Fibroblast of skin of back (primary cell): ENCODE measurements at regions not wholly inside any gene's neighbourhood (a gene's known extent, or its start where the extent isn't known, plus 50 kb on each side); places are given as distances from the start of the nearest gene placed in this dataset.
A peak's percentile ranks its signal among the peaks of the same experiment; 100 is the strongest.
"Not testable (repeated sequence)": the region's sequence is repeated elsewhere in the genome, so short reads cannot be mapped to it uniquely, and the experiment has no call there.

Experiments
- DNase-seq: peaks from one replicate; pipeline ENCODE4 v3.0.0-alpha.2; 2013

DNA sequence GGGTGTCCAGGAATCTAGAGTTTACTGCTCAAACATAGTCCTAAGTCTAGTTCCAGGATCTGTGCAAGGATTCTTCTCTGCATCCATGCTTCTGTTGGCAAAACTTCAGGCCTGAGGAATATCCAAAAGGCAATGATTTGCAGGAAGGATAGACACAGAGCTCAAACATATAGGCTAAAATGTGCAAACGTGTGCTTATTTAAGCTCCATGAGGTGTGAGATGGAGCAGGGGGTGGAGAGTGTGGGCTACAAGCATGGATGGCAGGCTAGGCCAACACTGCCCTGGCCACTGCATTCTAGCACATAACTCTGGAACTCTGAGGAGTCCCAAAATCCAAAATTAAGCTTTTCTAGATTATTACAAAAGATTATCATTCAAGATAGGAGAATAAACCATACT lies 301.1 kb downstream of the PAX3 start:
- no peak for DNase-seq

GRCh38 chr2:221997100-221997499 lies 301.7 kb downstream of the PAX3 start:
- DNase-seq: peak; percentile 59

- DNase-seq: no peak
These were observed 303.9 kb downstream of the PAX3 start for GRCh38 chr2:221994926-221995325.

- not testable (repeated sequence) for DNase-seq
These were observed 314.4 kb downstream of the PAX3 start for GRCh38 chr2:221984376-221984775.

- no peak for DNase-seq
These were observed 316.8 kb downstream of the PAX3 start for GRCh38 chr2:221981912-221982470.

- DNase-seq: no peak
These were observed 323.6 kb downstream of the PAX3 start for GRCh38 chr2:221975151-221975550.

DNA sequence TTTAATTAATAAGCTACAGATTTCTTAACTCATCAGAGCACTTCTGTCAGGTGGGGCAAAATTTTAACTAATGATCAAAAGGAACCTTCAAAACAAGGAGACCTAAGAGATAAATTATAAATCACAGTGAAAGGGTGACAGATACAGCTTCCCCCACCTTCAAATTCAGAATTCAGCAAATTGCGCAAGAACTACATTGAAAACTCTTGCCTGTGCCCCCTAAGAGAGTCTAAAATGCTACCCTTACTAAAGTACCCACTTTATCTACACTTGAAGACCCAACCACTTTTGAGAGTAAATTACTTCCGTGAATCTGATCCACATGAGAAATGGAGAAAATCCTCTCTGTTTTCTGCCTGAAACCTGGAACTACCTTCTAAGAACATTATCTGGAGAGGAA lies 324.9 kb downstream of the PAX3 start:
- no peak for DNase-seq

DNA sequence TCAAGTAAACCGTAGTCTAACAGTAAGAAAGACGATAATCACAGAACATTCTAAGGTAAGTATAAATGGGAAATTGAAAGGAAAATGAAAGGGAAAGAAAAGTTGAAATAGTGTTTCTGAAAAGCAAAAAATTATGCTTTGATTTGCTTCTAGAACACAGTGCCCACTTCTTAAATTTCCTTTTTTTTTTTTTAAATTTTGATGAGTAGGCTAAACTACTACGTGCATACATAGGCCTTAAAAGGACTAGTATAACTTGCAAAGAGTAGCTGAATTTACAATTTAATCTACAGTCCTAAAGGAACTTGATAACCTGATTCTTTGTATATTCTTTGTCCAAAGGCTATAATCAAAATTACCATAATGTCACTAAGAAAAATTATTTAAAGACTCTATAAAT lies 325.3 kb downstream of the PAX3 start:
- DNase-seq: no peak

DNA sequence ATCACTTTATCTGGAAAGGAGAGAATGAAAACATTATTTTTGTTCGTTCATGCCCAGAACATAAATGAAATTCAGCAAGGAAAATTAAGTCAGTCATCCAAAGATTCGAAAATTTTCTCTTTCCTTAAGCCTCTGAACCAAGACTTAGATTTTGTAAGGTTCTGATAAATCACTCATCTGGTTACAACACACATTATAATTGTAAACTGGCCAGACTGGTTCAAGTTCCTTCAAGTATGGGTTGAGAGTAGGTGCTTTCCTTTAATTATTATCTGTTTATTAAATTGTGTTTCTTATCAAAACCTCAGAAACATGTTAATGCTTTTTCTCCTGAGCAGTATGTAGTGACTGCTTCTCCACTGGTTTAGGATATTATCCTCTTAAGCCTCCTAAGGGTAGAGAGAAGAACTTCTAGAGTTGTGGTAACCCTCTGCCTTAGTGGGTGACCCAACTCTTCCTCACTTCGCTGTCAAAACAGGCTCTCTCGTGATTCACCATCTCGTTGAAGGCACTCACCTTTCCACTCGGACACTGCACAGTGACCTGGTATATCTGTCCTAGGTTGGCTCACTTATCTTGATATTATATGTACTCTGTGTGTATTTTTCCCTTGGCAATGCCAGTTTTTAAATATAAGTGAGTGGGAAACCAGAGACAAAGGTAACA lies 325.9 kb downstream of the PAX3 start:
- no peak for DNase-seq

DNA sequence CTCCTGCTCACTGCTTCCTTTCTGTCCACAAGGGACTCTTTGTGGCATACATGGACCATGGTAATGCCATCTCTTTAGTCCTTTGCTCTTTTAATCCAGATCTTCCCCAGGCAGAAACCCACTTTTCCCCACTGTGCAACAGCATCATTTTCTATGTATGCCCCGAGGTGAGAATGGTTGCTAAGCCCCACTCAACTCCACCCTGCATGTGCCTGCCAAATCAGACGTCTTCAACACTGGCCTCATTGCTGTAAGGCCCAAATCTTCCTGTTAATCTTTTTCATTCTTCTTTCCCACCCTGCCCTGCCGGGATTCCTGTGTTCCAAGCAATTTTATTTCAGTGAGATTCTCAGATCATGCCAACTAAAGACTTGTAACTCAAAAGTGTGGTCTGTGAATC lies 328.4 kb downstream of the PAX3 start:
- DNase-seq: no peak

DNA sequence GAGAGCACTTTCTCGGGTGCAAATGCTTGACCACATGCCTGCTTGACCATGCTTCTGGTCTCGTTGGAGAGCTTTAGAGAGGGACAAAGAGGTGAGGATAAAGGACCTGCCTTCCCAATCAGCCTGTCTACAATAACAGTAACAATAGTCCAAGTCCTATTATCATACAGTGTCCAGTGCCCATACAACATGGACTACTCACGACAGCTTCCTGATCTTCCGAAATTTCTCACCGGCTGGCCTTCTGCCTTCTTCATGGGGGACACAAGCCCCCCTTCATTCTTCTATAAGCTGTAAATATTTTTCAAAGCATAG lies 329.0 kb downstream of the PAX3 start:
- DNase-seq: no peak

GRCh38 chr2:221969087-221969829 lies 329.5 kb downstream of the PAX3 start:
- peak; percentile 13 for DNase-seq

GRCh38 chr2:221962186-221962585 lies 336.6 kb downstream of the PAX3 start:
- DNase-seq: no peak

GRCh38 chr2:221961561-221961960 lies 337.2 kb downstream of the PAX3 start:
- DNase-seq: no peak

- DNase-seq: no peak
These were observed 340.6 kb downstream of the PAX3 start for GRCh38 chr2:221958224-221958623.

DNA sequence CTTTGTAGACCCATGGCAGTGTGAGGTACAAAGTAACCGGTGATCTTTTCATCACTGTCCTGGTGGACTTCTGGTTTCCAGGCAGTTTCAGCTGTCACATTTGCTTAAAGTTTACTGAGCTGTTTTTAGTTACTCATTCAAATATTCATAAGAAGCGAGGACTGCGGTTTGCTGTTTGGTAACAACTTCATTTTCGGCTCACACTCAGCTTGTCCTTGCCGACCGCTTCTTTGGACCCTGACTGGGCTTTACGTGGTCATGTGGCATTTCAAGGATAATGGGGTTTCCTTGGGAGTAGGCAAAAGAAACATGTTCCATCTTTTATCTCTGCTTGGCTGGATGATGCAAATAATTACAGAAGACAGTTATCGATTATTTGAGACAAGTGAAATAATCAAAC lies 350.7 kb downstream of the PAX3 start:
- no peak for DNase-seq

GRCh38 chr2:221944452-221944851 lies 354.3 kb downstream of the PAX3 start:
- DNase-seq: not testable (repeated sequence)

GRCh38 chr2:221943076-221943810 lies 355.6 kb downstream of the PAX3 start:
- DNase-seq: peak; percentile 1

DNA sequence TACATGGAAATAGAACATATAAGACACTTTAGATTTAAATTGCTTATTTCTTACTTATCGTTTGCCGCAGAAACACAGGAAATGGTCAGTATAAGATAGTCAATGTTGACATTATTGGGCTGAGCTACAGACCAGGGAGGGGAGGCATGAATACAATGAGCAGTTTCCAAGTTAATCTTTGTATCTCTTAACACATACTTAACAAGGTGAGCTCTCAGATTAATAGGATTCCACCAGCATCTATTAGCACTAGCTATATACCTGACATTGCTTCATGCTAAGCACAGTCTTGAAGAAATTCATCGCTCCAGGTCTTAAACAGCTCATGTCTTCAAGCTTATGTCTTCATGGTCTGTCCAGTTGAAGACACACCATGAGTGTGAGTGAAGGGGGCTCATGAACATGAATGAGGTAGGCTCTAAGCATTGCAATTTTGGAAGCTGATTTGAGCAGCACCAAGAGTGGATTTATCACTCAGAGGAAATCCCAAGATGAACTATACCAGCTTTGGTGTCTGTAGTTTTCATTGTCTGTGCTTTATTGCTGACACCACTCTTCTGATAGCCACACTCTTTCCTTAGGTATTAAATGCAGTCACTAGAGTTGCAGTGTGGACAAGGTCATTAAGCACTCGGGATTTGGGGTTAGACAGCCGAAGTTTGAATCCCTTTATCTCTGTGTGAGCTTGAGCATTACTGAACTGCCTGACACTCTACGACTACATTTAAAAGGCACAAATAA lies 359.3 kb upstream of the EPHA4 start:
- DNase-seq: no peak

DNA sequence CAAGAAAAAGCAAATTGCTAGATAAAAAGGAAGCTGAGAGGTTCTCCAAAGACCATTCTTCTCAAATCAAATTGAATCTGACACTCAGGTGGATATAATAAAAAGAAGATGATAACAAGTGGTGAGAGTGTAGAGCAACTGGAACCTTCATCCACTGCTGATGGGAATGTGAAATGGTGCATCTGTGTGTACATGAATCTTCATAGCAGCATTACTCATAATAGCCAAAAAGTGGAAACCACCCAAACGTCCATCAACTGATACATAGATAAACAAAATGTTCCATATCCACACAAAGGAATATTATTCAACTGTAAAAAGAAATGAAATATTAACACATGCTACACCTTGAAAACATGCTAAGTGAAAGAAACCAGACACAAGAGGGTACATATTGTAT lies 357.2 kb upstream of the EPHA4 start:
- no peak for DNase-seq

DNA sequence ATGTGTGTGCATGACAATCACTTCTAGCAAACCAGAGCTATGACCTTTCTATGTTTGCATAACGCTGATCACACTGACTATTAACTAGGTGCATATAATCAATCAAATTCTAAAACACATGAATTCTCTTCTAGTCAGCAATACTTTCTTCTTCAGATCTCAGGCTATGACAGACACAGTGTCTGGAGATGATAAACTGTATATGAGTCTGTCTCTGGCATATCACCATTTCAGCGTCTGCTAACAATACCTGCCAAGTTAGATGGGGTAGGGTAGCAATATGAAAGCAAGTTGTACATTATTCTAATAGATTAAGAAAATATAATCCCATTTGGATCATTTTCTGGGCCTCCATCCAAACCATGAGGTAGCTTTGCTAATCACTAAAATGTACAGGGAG lies 354.2 kb upstream of the EPHA4 start:
- DNase-seq: no peak

DNA sequence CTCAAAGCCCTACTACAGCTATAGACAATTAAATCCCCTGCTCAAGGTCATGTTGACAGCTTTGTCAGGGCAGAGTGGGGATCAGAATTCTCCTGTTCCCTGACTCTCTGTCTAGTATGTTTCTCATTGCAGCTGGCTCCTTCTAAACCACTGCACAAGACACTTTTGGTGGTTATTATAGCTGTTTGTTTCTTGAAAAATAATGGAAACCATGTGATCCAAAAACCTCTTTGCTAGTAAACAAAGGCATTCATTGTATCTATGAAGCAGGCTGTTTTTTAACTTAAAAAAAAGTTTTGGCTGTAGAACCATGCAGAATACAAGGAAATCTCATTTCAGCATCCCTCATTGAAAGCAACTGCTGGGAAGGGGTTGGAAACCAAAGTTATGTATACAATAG lies 352.5 kb upstream of the EPHA4 start:
- DNase-seq: no peak

DNA sequence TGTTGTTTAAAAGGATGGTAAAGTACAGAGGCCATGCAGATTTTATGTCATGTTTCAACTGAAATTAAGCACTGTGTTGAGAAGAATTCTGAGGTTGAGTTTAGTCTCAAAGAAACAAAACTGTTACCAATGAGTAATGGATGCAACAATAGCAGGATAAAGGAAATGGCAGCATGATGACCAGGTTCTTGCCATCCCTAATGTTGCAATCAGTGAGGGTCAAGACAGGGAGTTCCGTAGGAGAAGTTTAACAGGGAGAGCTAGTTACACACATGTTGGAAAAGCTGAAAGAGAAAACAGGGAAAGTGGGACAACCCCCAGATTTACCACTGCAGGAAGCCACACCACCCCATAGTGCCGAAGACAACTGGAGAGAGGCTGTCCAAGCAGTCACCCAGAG lies 343.8 kb upstream of the EPHA4 start:
- DNase-seq: no peak
